ENCODE measurements at regions not wholly inside any gene's neighbourhood (a gene's known extent, or its start where the extent isn't known, plus 50 kb on each side); places are given as distances from the start of the nearest gene placed in this dataset.

- Histone ChIP-seq H2AFZ (ENCODE audit: low read length) (no peak overlapping the region), H3K9me2 (ENCODE audit: low read depth, low read length) (no peaks in the 10 kb centered on the region), H3K9ac (ENCODE audit: low read length) (no peak overlapping the region), H3F3A (ENCODE audit: insufficient read depth, low read length) (no peaks in the 10 kb centered on the region), H3K4me3 (ENCODE audit: low read depth, low read length, poor library complexity, severe bottlenecking) (no peak overlapping the region), H3K36me3 (ENCODE audit: insufficient read depth, low read length) (no peaks in the 10 kb centered on the region), H3K79me2 (ENCODE audit: insufficient read depth, low read length) (no peaks in the 10 kb centered on the region), H3K27me3 (ENCODE audit: insufficient read depth, low read length) (no peaks in the 10 kb centered on the region), H4K20me1 (ENCODE audit: insufficient read depth, low read length) (no peaks in the 10 kb centered on the region), H3K27ac (ENCODE audit: low read depth, low read length, poor library complexity, severe bottlenecking) (no peak overlapping the region), H3K4me2 (ENCODE audit: low read length) (no peak overlapping the region), H3K4me1 (ENCODE audit: insufficient read depth, low read length, severe bottlenecking) (no peaks in the 10 kb centered on the region), H3K9me3 (ENCODE audit: low read length) (no peaks in the 10 kb centered on the region)
- TF ChIP-seq CTCF (IDR thresholded peaks at IDR 0.05; ENCODE audit: low read length): no peak
- no peak for TF ChIP-seq EZH2 (IDR thresholded peaks at IDR 0.05; ENCODE audit: borderline replicate concordance, low read length)
Measured at GRCh38 chr9:14029806-14030374, 284.1 kb downstream of the NFIB start.

- Histone ChIP-seq H3K9me3 (ENCODE audit: low read length) (no peaks in the 10 kb centered on the region), H2AFZ (ENCODE audit: low read length) (no peak overlapping the region), H3K4me1 (ENCODE audit: insufficient read depth, low read length, severe bottlenecking) (no peaks in the 10 kb centered on the region), H3K4me3 (ENCODE audit: low read depth, low read length, poor library complexity, severe bottlenecking) (no peak overlapping the region), H3K4me2 (ENCODE audit: low read length) (no peak overlapping the region), H3K9ac (ENCODE audit: low read length) (no peak overlapping the region), H3F3A (ENCODE audit: insufficient read depth, low read length) (no peaks in the 10 kb centered on the region), H3K27ac (ENCODE audit: low read depth, low read length, poor library complexity, severe bottlenecking) (no peak overlapping the region), H3K79me2 (ENCODE audit: insufficient read depth, low read length) (no peaks in the 10 kb centered on the region), H3K9me2 (ENCODE audit: low read depth, low read length) (no peaks in the 10 kb centered on the region), H3K27me3 (ENCODE audit: insufficient read depth, low read length) (no peaks in the 10 kb centered on the region), H4K20me1 (ENCODE audit: insufficient read depth, low read length) (no peaks in the 10 kb centered on the region), H3K36me3 (ENCODE audit: insufficient read depth, low read length) (no peaks in the 10 kb centered on the region)
- TF ChIP-seq EZH2 (IDR thresholded peaks at IDR 0.05; ENCODE audit: borderline replicate concordance, low read length) (no peak), CTCF (IDR thresholded peaks at IDR 0.05; ENCODE audit: low read length) (no peak)
Measured at GRCh38 chr9:14027116-14027800, 286.7 kb downstream of the NFIB start.

GRCh38 chr9:14025741-14026140, 288.2 kb downstream of the NFIB start:
- Histone ChIP-seq H4K20me1 (ENCODE audit: insufficient read depth, low read length) (no peaks in the 10 kb centered on the region), H2AFZ (ENCODE audit: low read length) (no peak overlapping the region), H3K4me1 (ENCODE audit: insufficient read depth, low read length, severe bottlenecking) (no peaks in the 10 kb centered on the region), H3K27me3 (ENCODE audit: insufficient read depth, low read length) (no peaks in the 10 kb centered on the region), H3K79me2 (ENCODE audit: insufficient read depth, low read length) (no peaks in the 10 kb centered on the region), H3K9me2 (ENCODE audit: low read depth, low read length) (no peaks in the 10 kb centered on the region), H3F3A (ENCODE audit: insufficient read depth, low read length) (no peaks in the 10 kb centered on the region), H3K27ac (ENCODE audit: low read depth, low read length, poor library complexity, severe bottlenecking) (no peak overlapping the region), H3K4me2 (ENCODE audit: low read length) (no peak overlapping the region), H3K36me3 (ENCODE audit: insufficient read depth, low read length) (no peaks in the 10 kb centered on the region), H3K4me3 (ENCODE audit: low read depth, low read length, poor library complexity, severe bottlenecking) (no peak overlapping the region), H3K9me3 (ENCODE audit: low read length) (no peaks in the 10 kb centered on the region), H3K9ac (ENCODE audit: low read length) (no peak overlapping the region)
- no peak for TF ChIP-seq EZH2 (IDR thresholded peaks at IDR 0.05; ENCODE audit: borderline replicate concordance, low read length)

- Histone ChIP-seq H3K27me3 (ENCODE audit: insufficient read depth, low read length) (no peaks in the 10 kb centered on the region), H3K4me1 (ENCODE audit: insufficient read depth, low read length, severe bottlenecking) (no peaks in the 10 kb centered on the region), H3K9me3 (ENCODE audit: low read length) (no peaks in the 10 kb centered on the region), H3K4me3 (ENCODE audit: low read depth, low read length, poor library complexity, severe bottlenecking) (no peak overlapping the region), H3K27ac (ENCODE audit: low read depth, low read length, poor library complexity, severe bottlenecking) (no peak overlapping the region), H3K4me2 (ENCODE audit: low read length) (no peak overlapping the region), H2AFZ (ENCODE audit: low read length) (no peak overlapping the region), H3K9me2 (ENCODE audit: low read depth, low read length) (no peaks in the 10 kb centered on the region), H4K20me1 (ENCODE audit: insufficient read depth, low read length) (no peaks in the 10 kb centered on the region), H3K36me3 (ENCODE audit: insufficient read depth, low read length) (no peaks in the 10 kb centered on the region), H3F3A (ENCODE audit: insufficient read depth, low read length) (no peaks in the 10 kb centered on the region), H3K79me2 (ENCODE audit: insufficient read depth, low read length) (no peaks in the 10 kb centered on the region), H3K9ac (ENCODE audit: low read length) (no peak overlapping the region)
- TF ChIP-seq CTCF (IDR thresholded peaks at IDR 0.05; ENCODE audit: low read length): no peak
- TF ChIP-seq EZH2 (IDR thresholded peaks at IDR 0.05; ENCODE audit: borderline replicate concordance, low read length): no peak
Measured at GRCh38 chr9:14023285-14023684, 290.7 kb downstream of the NFIB start.
